RWPE2 (cell line): ENCODE measurements at regions not wholly inside any gene's neighbourhood (a gene's known extent, or its start where the extent isn't known, plus 50 kb on each side); places are given as distances from the start of the nearest gene placed in this dataset.

Experiments used
- ATAC-seq: fragments of 200-7000 bp; cut with Tn5 transposase; 3 replicates; pipeline ENCODE4 v1.9.1; 2021; ENCODE audit warnings: low read depth
- DNase-seq: peaks from one replicate; pipeline ENCODE4 v3.0.0-alpha.2; 2020; ENCODE audit warnings: low spot score
- H3K27ac ChIP-seq: fragments of 450-650 bp; 2 replicates; pipeline ENCODE4 v1.5.1; 2017; ENCODE audit warnings: mild to moderate bottlenecking; ENCODE audit not compliant: poor library complexity, severe bottlenecking
- H3K27me3 ChIP-seq: fragments of 250-450 bp; sonication (Bioruptor Pico); 2 replicates; pipeline ENCODE4 v1.5.1; 2021; ENCODE audit warnings: mild to moderate bottlenecking, moderate library complexity; ENCODE audit not compliant: insufficient read depth, poor library complexity, severe bottlenecking
- H3K36me3 ChIP-seq: fragments of 250-450 bp; sonication (Bioruptor Pico); 2 replicates; pipeline ENCODE4 v1.5.1; 2020; ENCODE audit warnings: low read depth, mild to moderate bottlenecking, moderate library complexity
- H3K4me1 ChIP-seq: fragments of 250-450 bp; sonication (Bioruptor Pico); 2 replicates; pipeline ENCODE4 v1.5.1; 2021; ENCODE audit warnings: mild to moderate bottlenecking, moderate library complexity; ENCODE audit not compliant: insufficient read depth, poor library complexity, severe bottlenecking
- H3K4me3 ChIP-seq: fragments of 250-450 bp; sonication (Bioruptor Pico); 2 replicates; pipeline ENCODE4 v1.5.1; 2021; ENCODE audit warnings: mild to moderate bottlenecking, moderate library complexity; ENCODE audit not compliant: severe bottlenecking
- H3K9me3 ChIP-seq: fragments of 250-450 bp; sonication (Bioruptor Pico); 2 replicates; pipeline ENCODE4 v1.5.1; 2021; ENCODE audit warnings: mild to moderate bottlenecking, moderate library complexity; ENCODE audit not compliant: severe bottlenecking
- TF ChIP-seq, protein P1 (sequence below): fragments of 450-650 bp; IDR thresholded peaks from one replicate; pipeline ENCODE4 v1.5.1; 2017; ENCODE audit warnings: mild to moderate bottlenecking, moderate library complexity; ENCODE audit not compliant: poor library complexity, severe bottlenecking

GRCh38 chr10:120403109-120403508 is 53.9 kb upstream of the PLPP4 start:
- H3K9me3 ChIP-seq, result no peaks in the 10 kb centered on the region
- H3K4me1 ChIP-seq, result no peaks in the 10 kb centered on the region
- no peaks in the 10 kb centered on the region for H3K36me3 ChIP-seq
- no peak overlapping the region for H3K27ac ChIP-seq
- H3K4me3 ChIP-seq, result no peak overlapping the region
- TF ChIP-seq, protein P1, sequence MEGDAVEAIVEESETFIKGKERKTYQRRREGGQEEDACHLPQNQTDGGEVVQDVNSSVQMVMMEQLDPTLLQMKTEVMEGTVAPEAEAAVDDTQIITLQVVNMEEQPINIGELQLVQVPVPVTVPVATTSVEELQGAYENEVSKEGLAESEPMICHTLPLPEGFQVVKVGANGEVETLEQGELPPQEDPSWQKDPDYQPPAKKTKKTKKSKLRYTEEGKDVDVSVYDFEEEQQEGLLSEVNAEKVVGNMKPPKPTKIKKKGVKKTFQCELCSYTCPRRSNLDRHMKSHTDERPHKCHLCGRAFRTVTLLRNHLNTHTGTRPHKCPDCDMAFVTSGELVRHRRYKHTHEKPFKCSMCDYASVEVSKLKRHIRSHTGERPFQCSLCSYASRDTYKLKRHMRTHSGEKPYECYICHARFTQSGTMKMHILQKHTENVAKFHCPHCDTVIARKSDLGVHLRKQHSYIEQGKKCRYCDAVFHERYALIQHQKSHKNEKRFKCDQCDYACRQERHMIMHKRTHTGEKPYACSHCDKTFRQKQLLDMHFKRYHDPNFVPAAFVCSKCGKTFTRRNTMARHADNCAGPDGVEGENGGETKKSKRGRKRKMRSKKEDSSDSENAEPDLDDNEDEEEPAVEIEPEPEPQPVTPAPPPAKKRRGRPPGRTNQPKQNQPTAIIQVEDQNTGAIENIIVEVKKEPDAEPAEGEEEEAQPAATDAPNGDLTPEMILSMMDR, result no peak
- H3K27me3 ChIP-seq, result no peaks in the 10 kb centered on the region
- DNase-seq (no peak), ATAC-seq (no peak)

DNA sequence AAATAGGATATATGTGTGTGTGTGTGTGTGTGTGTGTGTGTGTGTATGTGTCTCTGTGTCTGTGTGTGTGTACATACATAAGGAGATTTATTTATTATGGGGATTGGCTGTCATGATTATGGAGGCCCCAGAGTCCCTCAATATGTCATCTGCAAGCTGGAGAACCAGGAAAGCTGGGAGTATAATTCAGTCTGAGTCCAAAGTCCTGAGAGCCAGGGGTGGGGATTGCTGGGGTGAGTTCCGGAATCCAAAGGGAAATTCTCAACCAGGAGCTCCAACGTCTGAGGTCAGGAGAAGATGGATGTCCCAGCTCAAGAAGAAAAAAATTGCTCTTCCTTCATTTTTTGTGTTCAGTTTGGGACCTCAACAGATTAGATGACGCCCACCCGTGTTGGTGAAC is 50.7 kb upstream of the PLPP4 start:
- no peak overlapping the region for H3K27ac ChIP-seq
- no peaks in the 10 kb centered on the region for H3K9me3 ChIP-seq
- ATAC-seq, result no peak
- H3K36me3 ChIP-seq, result no peaks in the 10 kb centered on the region
- no peak overlapping the region for H3K4me3 ChIP-seq
- TF ChIP-seq, protein P1, result no peak
- DNase-seq, result no peak
- no peaks in the 10 kb centered on the region for H3K27me3 ChIP-seq
- no peaks in the 10 kb centered on the region for H3K4me1 ChIP-seq
